Hippocampal formation (tissue), 2 donors: ENCODE measurements at regions not wholly inside any gene's neighbourhood (a gene's known extent, or its start where the extent isn't known, plus 50 kb on each side); places are given as distances from the start of the nearest gene placed in this dataset.
"Not testable (repeated sequence)": the region's sequence is repeated elsewhere in the genome, so short reads cannot be mapped to it uniquely, and the experiment has no call there.

Experiments
- DNase-seq, 2 donors: peaks; one replicate each; lab custom pipeline; 2025; lab: John Stamatoyannopoulos, UW

- peak in 1 of 2 donors; percentile 23 for DNase-seq
Observed at GRCh38 chr2:242071377-242071776, 201.8 kb downstream of the RTP5 start.

- not testable (repeated sequence) for DNase-seq
Observed at GRCh38 chr2:242071936-242072335, 202.4 kb downstream of the RTP5 start.

GRCh38 chr2:242075168-242075567 is 205.6 kb downstream of the RTP5 start:
- DNase-seq = no peak

- DNase-seq = no peak
Observed at GRCh38 chr2:242075696-242076095, 206.2 kb downstream of the RTP5 start.

DNA sequence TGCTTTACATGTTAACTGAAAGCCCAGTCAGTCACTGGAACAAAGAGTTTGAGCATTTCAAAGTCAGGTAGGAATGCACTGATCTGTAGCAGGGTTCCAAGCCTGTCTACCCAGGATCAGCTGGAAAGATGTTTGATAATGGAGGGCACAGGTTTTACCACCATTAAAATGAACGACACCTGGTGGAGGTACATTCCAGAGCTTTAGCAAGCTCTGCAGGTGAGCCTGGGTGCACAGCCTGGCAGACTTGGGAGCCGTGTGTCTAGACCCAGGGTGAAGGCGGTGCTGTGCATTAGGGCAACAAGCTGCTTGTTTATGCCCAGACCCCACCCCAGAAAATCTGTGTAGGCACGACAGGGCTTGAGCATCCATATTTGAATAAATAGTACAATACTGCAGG is 206.7 kb downstream of the RTP5 start:
- DNase-seq = not testable (repeated sequence)

DNA sequence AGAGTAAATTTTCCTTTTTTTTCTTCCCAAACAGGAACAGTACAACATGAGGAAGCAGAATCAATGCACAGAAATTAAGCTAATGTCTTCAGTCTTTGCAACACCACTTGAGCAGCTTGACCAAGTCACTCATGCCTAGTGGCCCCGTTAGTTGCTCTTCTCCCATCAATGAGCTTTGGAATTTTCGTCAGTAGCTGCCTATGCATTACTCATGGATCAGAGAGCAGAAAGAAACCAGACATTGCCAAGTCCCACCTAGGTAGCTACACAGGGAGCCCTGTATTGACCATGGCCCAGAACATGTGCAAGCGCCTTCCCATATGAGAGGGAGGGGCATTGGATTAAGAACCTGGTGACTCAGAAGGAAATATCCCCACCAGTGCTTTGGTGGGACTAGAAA is 208.9 kb downstream of the RTP5 start:
- DNase-seq = not testable (repeated sequence)

- DNase-seq = not testable (repeated sequence)
Observed at GRCh38 chr2:242079792-242080191, 210.3 kb downstream of the RTP5 start.

DNA sequence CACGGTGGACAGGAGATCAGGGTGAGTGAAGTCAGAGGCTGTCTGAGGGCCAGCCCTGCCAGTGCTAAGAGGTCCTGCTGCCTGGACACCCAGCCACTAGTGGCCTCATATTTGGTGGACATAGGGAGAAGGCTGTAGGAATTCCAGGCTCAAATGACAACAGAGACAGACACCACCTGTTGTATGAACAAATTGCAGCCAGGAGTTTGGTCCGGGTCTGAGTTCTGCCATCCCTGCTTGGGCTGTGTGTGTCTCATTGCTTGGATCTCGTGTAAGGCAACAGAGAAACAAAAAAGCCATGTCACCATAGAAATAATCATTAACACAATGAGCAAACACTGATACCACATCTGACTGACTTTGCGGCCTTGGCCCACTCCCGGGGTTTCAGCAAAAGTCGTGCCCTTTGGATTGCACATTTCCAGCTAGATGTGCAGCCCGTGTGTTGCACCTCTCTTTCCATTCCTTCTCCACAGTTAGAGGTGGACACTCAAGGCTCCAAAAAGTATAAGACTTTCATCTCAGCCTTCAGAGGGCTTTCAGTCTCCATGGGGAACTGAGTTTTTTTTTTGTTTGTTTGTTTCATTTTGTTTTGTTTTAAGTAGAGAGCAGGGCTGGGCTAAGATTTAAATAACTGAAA is 211.2 kb downstream of the RTP5 start:
- not testable (repeated sequence) for DNase-seq

DNA sequence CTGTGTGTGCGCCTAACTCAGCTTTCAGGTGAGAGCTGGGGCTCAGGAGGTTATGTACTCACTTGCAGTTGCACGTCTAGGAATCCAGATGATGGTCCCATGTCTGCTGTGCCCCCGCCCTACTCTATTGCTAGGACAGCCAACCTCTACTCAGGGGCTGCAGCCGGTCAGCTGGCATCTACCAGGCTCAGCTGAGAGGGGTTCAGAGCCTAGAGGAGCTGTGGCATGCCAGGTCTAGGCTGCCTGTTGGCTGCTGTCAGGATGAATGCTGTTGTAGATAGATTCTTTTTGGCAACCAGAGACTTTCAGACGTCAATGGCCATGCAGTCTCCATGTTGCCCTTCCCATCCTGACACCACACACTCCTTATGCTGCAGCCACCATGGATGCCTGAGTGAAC is 214.5 kb downstream of the RTP5 start:
- DNase-seq = not testable (repeated sequence)

- DNase-seq = not testable (repeated sequence)
Observed at GRCh38 chr2:242085024-242085674, 215.6 kb downstream of the RTP5 start.

DNA sequence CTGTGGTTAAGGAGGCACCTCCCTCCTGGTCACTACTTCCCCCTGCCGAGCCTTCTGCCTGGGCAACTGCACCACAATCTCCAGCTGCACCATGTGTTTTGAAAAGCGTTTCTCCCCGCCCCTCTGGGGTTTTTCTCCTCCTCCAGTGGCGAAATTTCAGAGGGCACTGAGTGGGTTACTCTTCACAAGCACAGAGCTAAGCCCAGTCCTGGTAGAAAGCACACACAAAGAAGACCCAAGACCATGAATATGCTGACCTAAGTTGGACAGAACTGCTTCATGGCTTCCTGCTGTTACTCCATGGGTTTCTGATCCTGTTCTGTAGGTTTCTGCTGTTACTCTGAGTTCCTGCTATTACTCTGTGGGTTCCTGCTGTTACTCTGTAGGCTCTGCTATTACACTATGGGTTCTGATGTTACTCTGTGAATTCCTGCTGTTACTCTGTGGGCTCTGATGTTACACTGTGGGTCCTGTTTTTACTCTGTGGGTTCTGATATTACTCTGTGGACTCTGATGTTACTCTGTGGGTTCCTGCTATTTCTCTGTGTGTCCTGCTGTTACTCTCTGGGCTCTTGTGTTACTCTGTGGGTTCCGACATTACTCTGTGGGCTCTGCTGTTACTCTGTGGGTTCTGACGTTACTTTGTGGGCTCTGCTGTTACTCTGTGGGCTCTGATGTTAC is 216.6 kb downstream of the RTP5 start:
- DNase-seq = peak in 1 of 2 donors; percentile 32

GRCh38 chr2:242088044-242088443 is 218.5 kb downstream of the RTP5 start:
- DNase-seq = not testable (repeated sequence)

GRCh38 chr2:242088471-242089212 is 219.1 kb downstream of the RTP5 start:
- peak; percentile 78 to 87 for DNase-seq

DNA sequence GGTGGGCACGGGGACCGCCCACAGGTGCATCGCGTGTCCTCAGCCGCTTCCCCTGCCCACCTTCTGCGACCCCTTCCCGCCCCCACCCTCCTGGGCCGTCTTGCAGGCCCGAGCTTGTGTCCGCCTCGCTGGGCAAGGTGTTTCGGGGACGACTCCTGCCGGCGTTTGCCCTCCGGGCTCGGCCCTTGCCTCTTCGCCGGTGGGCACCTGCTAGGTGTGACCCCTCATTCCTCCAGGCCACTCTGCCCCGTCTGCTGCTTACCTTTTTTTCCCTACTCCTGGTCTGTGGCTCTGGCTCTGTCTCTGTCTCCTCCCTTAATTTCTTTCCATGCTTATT is 219.7 kb downstream of the RTP5 start:
- not testable (repeated sequence) for DNase-seq

DNA sequence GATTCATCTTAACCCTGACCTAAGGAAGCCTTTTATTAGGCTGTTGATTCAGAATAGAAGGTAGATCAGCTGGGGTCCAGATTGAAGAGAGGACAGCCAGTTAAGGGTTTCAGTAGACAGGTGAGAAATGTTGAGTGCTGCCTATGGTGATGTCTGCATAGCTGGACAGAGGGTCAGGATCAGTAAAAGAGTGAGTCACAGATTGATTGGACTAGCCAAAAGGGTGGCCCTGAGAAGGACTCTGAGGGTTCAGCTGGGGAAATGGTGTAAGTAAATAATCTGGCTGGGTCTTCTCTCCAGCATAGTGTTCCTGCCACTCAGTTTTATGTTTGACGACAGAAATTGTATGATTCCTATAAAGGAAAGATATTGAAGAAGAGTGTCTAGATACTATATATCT is 227.7 kb downstream of the RTP5 start:
- DNase-seq = not testable (repeated sequence)

DNA sequence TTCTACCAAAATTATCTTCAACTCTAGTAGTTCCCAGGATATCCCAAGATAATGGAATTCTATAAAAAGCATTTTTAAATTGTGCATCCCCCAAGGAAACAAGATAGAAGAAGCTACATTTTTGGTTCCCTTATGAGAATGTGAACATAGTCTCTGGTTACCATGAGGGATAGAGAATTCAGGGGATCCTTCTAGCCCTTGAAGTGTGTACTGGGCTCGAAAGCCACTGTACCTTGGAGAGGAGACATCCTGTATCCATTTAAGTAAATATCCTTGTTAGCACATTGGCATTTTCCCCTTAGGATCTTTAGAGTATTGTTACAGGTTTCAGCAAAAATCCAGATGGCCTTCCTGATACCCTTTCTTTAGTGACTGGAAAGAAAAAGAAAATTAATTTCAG is 228.5 kb downstream of the RTP5 start:
- DNase-seq = no peak

GRCh38 chr2:242098445-242099128 is 229.1 kb downstream of the RTP5 start:
- no peak for DNase-seq

DNA sequence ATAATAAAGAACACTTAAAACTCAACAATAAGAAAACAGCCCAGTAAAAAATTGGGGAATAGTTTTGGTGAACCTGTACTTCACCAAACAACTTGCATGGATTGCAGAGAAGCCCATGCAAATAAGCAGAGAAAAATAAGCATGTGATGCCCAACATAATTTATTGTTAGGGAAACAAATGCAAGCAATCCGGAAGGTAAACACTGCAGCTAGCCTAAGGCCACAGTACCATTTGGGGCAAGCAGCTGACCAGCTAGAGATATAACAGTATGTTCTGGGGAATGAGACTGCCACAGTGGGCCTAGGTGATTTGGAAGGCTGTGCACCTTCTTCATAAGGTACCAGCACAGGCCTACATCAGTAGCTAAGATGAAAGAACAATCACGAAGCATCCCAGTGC is 233.6 kb downstream of the RTP5 start:
- not testable (repeated sequence) for DNase-seq

- not testable (repeated sequence) for DNase-seq
Observed at GRCh38 chr2:242104202-242104956, 234.8 kb downstream of the RTP5 start.

DNA sequence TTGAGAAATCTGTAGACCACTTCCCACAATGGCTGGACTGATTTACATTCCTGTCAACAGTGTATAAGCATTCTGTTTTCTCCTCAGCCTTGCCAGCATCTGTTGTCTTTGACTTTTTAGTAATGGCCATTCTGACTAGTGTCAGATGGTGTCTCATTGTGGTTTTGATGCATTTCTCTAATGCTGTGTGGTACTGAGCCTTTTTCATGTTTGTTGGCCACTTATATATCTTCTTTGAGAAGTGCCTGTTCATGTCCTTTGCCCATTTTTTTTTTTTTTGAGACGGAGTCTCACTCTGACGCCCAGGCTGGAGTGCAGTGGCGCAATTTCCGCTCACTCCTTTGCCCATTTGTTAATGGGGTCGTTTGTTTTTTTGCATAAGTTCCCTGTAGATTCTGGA is 237.5 kb downstream of the RTP5 start:
- not testable (repeated sequence) for DNase-seq
